Ishikawa (cell line): ENCODE measurements at regions not wholly inside any gene's neighbourhood (a gene's known extent, or its start where the extent isn't known, plus 50 kb on each side); places are given as distances from the start of the nearest gene placed in this dataset.

Experiments
- CEBPB ChIP-seq: IDR thresholded peaks from 2 replicates; pipeline ENCODE4 v1.6.1; 2012
- EP300 ChIP-seq: IDR thresholded peaks from 2 replicates; pipeline ENCODE4 v1.6.1; 2012; ENCODE audit warnings: borderline replicate concordance
- FOXM1 ChIP-seq: IDR thresholded peaks from 2 replicates; pipeline ENCODE4 v1.6.1; 2012; ENCODE audit warnings: low read depth, borderline replicate concordance
- MAX ChIP-seq: IDR thresholded peaks from 2 replicates; pipeline ENCODE4 v1.6.1; 2012
- NFIC ChIP-seq: IDR thresholded peaks from 2 replicates; pipeline ENCODE4 v1.6.1; 2012
- RAD21 ChIP-seq: IDR thresholded peaks from 2 replicates; pipeline ENCODE4 v1.6.1; 2012; ENCODE audit warnings: low read depth
- REST ChIP-seq: IDR thresholded peaks from 2 replicates; pipeline ENCODE4 v1.6.1; 2012; ENCODE audit warnings: low read depth, mild to moderate bottlenecking
- TAF1 ChIP-seq: IDR thresholded peaks from 2 replicates; pipeline ENCODE4 v1.6.1; 2012; ENCODE audit warnings: low read depth, mild to moderate bottlenecking
- TEAD4 ChIP-seq: IDR thresholded peaks from 2 replicates; pipeline ENCODE4 v1.6.1; 2012
- ZBTB7A ChIP-seq: IDR thresholded peaks from 2 replicates; pipeline ENCODE4 v1.6.1; 2012; ENCODE audit warnings: low read depth
- TF ChIP-seq, protein P1 (sequence below): IDR thresholded peaks from 2 replicates; pipeline ENCODE4 v1.6.1; 2012

DNA sequence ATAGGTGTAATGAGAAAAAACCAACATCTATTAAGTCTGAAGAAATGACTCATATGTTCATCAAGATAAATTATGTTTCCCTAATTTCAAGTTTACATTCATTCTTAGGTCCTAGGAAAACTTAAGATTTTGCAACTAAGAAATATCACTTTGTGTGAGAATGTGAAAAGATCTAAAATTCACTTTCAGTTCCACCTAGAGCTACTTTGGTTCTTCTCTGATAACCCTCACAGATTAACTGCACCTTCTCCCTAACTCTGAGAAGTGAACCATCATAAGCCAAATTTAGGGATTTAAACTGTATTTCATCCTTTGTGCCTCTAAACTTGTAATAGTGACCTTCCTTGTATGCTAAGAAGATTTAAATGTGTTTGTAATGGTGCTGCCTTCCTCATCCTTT, 213.0 kb downstream of the FRK start:
- TF ChIP-seq TAF1: no peak
- TF ChIP-seq RAD21: no peak
- no peak for TF ChIP-seq EP300
- TF ChIP-seq TEAD4: no peak
- TF ChIP-seq FOXM1: no peak
- TF ChIP-seq MAX: no peak
- TF ChIP-seq REST: no peak
- TF ChIP-seq NFIC: no peak
- no peak for TF ChIP-seq CEBPB
- TF ChIP-seq ZBTB7A: no peak
- TF ChIP-seq, protein P1, sequence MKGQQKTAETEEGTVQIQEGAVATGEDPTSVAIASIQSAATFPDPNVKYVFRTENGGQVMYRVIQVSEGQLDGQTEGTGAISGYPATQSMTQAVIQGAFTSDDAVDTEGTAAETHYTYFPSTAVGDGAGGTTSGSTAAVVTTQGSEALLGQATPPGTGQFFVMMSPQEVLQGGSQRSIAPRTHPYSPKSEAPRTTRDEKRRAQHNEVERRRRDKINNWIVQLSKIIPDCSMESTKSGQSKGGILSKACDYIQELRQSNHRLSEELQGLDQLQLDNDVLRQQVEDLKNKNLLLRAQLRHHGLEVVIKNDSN: no peak
